ENCODE measurements at regions not wholly inside any gene's neighbourhood (a gene's known extent, or its start where the extent isn't known, plus 50 kb on each side); places are given as distances from the start of the nearest gene placed in this dataset.

DNA sequence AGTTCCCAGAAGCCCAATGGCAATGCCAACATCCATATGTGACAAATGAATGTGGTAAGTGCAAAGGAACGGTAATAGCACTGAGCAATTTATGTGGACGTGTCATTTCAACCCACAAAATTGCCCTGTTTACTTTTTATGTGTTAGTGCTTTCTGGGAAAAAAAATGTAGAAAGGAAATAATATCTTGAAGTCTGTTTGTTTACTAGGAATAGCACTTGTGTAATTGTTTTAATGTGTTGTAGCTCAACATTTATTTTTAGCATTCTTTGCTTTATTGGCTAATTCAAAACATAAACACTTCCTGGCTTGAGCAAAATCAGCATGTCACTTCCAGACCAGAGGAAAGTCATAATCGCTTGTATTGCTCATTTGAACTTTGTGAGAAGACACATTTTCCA lies 224.8 kb upstream of the KCNK2 start:
- Histone ChIP-seq H3K9me3 (ENCODE audit: control insufficient read depth in 4 of 4, low read length in 3 of 4) (no peaks in the 10 kb centered on the region), H3K36me3 (ENCODE audit: control insufficient read depth in 4 of 4, insufficient read depth in 3 of 4, low read depth in 1 of 4, low read length in 3 of 4) (no peaks in the 10 kb centered on the region), H3K27ac (ENCODE audit: low read depth in 1 of 2, low read length in 2 of 2) (no peak overlapping the region), H3K27me3 (ENCODE audit: control insufficient read depth in 4 of 4, insufficient read depth in 4 of 4, low read length in 3 of 4) (no peaks in the 10 kb centered on the region), H3K9ac (ENCODE audit: low read depth in 1 of 2, low read length in 2 of 2) (no peak overlapping the region), H3K4me3 (ENCODE audit: low read depth in 1 of 3, low read length in 3 of 3) (no peak overlapping the region), H3K4me1 (ENCODE audit: control insufficient read depth in 4 of 4, insufficient read depth in 4 of 4, low read length in 3 of 4) (no peaks in the 10 kb centered on the region)
- 51% methylated on average over 3 of the region's 3 CpGs for WGBS
- no peak for DNase-seq (ENCODE audit: low spot score)
- TF ChIP-seq, protein P1, sequence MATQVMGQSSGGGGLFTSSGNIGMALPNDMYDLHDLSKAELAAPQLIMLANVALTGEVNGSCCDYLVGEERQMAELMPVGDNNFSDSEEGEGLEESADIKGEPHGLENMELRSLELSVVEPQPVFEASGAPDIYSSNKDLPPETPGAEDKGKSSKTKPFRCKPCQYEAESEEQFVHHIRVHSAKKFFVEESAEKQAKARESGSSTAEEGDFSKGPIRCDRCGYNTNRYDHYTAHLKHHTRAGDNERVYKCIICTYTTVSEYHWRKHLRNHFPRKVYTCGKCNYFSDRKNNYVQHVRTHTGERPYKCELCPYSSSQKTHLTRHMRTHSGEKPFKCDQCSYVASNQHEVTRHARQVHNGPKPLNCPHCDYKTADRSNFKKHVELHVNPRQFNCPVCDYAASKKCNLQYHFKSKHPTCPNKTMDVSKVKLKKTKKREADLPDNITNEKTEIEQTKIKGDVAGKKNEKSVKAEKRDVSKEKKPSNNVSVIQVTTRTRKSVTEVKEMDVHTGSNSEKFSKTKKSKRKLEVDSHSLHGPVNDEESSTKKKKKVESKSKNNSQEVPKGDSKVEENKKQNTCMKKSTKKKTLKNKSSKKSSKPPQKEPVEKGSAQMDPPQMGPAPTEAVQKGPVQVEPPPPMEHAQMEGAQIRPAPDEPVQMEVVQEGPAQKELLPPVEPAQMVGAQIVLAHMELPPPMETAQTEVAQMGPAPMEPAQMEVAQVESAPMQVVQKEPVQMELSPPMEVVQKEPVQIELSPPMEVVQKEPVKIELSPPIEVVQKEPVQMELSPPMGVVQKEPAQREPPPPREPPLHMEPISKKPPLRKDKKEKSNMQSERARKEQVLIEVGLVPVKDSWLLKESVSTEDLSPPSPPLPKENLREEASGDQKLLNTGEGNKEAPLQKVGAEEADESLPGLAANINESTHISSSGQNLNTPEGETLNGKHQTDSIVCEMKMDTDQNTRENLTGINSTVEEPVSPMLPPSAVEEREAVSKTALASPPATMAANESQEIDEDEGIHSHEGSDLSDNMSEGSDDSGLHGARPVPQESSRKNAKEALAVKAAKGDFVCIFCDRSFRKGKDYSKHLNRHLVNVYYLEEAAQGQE (IDR thresholded peaks at IDR 0.05) = no peak
- TF ChIP-seq EGR1 (IDR thresholded peaks at IDR 0.05; ENCODE audit: low read depth in 2 of 2) (no peak), HNF4G (IDR thresholded peaks at IDR 0.05) (no peak), TAF1 (conservative IDR thresholded peaks at IDR 0.05) (no peak), SP1 (IDR thresholded peaks at IDR 0.05) (no peak), RXRA (IDR thresholded peaks at IDR 0.05) (no peak), YY1 (IDR thresholded peaks at IDR 0.05) (no peak), FOXA2 (IDR thresholded peaks at IDR 0.05) (no peak), GABPA (IDR thresholded peaks at IDR 0.05 in 1 of 2, conservative IDR thresholded peaks at IDR 0.05 in 1 of 2) (no peak), RAD21 (IDR thresholded peaks at IDR 0.05) (no peak), JUND (IDR thresholded peaks at IDR 0.05) (no peak), NR2F2 (IDR thresholded peaks at IDR 0.05) (no peak)
- TF ChIP-seq, protein P2, sequence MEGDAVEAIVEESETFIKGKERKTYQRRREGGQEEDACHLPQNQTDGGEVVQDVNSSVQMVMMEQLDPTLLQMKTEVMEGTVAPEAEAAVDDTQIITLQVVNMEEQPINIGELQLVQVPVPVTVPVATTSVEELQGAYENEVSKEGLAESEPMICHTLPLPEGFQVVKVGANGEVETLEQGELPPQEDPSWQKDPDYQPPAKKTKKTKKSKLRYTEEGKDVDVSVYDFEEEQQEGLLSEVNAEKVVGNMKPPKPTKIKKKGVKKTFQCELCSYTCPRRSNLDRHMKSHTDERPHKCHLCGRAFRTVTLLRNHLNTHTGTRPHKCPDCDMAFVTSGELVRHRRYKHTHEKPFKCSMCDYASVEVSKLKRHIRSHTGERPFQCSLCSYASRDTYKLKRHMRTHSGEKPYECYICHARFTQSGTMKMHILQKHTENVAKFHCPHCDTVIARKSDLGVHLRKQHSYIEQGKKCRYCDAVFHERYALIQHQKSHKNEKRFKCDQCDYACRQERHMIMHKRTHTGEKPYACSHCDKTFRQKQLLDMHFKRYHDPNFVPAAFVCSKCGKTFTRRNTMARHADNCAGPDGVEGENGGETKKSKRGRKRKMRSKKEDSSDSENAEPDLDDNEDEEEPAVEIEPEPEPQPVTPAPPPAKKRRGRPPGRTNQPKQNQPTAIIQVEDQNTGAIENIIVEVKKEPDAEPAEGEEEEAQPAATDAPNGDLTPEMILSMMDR (IDR thresholded peaks at IDR 0.05; ENCODE audit: low read depth, low read length, missing input control) = no peak
- TF ChIP-seq, protein P3, sequence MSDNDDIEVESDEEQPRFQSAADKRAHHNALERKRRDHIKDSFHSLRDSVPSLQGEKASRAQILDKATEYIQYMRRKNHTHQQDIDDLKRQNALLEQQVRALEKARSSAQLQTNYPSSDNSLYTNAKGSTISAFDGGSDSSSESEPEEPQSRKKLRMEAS (IDR thresholded peaks at IDR 0.05) = no peak
- TF ChIP-seq, protein P4, sequence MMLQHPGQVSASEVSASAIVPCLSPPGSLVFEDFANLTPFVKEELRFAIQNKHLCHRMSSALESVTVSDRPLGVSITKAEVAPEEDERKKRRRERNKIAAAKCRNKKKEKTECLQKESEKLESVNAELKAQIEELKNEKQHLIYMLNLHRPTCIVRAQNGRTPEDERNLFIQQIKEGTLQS (IDR thresholded peaks at IDR 0.05) = no peak

DNA sequence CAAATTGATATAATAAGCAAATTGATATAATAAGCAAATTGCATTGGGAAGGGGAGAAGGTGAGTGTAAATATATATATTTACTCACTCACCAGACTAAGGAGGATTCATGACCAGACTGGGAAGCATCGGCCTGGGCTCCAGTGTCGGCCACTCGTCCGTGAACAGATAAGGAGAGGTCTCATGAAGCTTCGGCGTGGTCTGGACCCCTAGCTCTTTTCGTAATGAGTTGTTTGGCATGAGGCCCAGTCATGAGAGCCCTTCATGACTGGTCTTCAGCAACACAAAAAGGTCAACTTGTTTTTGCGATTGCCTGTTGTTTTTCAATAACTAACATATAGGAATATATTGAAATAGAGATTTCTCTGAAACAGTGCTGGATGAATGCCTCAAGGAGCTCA lies 222.9 kb upstream of the KCNK2 start:
- TF ChIP-seq, protein P5, sequence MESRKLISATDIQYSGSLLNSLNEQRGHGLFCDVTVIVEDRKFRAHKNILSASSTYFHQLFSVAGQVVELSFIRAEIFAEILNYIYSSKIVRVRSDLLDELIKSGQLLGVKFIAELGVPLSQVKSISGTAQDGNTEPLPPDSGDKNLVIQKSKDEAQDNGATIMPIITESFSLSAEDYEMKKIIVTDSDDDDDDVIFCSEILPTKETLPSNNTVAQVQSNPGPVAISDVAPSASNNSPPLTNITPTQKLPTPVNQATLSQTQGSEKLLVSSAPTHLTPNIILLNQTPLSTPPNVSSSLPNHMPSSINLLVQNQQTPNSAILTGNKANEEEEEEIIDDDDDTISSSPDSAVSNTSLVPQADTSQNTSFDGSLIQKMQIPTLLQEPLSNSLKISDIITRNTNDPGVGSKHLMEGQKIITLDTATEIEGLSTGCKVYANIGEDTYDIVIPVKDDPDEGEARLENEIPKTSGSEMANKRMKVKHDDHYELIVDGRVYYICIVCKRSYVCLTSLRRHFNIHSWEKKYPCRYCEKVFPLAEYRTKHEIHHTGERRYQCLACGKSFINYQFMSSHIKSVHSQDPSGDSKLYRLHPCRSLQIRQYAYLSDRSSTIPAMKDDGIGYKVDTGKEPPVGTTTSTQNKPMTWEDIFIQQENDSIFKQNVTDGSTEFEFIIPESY (IDR thresholded peaks at IDR 0.05) = no peak
- TF ChIP-seq FOXA2 (IDR thresholded peaks at IDR 0.05) (no peak), HNF4A (conservative IDR thresholded peaks at IDR 0.05) (no peak), EGR1 (IDR thresholded peaks at IDR 0.05; ENCODE audit: low read depth in 2 of 2) (no peak), HNF4G (IDR thresholded peaks at IDR 0.05) (no peak), SP1 (IDR thresholded peaks at IDR 0.05) (no peak), GABPA (IDR thresholded peaks at IDR 0.05 in 1 of 2, conservative IDR thresholded peaks at IDR 0.05 in 1 of 2) (no peak)
- TF ChIP-seq, protein P4 (IDR thresholded peaks at IDR 0.05) = no peak
- TF ChIP-seq, protein P1 (IDR thresholded peaks at IDR 0.05) = no peak
- no peak overlapping the region for H3K4me3 ChIP-seq (ENCODE audit: low read depth in 1 of 3, low read length in 3 of 3)
- DNase-seq (ENCODE audit: low spot score) = no peak
- H3K9ac ChIP-seq (ENCODE audit: low read depth in 1 of 2, low read length in 2 of 2) = no peak overlapping the region
- peaks cover 0 to 3% (median 0%) of the 10 kb centered on the region in 4 donors for H3K27me3 ChIP-seq (ENCODE audit: control insufficient read depth in 4 of 4, insufficient read depth in 4 of 4, low read length in 3 of 4)
- no peaks in the 10 kb centered on the region for H3K9me3 ChIP-seq (ENCODE audit: control insufficient read depth in 4 of 4, low read length in 3 of 4)
- no peaks in the 10 kb centered on the region for H3K36me3 ChIP-seq (ENCODE audit: control insufficient read depth in 4 of 4, insufficient read depth in 3 of 4, low read depth in 1 of 4, low read length in 3 of 4)
- H3K27ac ChIP-seq (ENCODE audit: low read depth in 1 of 2, low read length in 2 of 2) = no peak overlapping the region
- H3K4me1 ChIP-seq (ENCODE audit: control insufficient read depth in 4 of 4, insufficient read depth in 4 of 4, low read length in 3 of 4) = no peaks in the 10 kb centered on the region
- 73% methylated on average over 8 of the region's 8 CpGs for WGBS

Measured in liver (tissue), 8 donors.